ENCODE measurements at regions not wholly inside any gene's neighbourhood (a gene's known extent, or its start where the extent isn't known, plus 50 kb on each side); places are given as distances from the start of the nearest gene placed in this dataset.

DNA sequence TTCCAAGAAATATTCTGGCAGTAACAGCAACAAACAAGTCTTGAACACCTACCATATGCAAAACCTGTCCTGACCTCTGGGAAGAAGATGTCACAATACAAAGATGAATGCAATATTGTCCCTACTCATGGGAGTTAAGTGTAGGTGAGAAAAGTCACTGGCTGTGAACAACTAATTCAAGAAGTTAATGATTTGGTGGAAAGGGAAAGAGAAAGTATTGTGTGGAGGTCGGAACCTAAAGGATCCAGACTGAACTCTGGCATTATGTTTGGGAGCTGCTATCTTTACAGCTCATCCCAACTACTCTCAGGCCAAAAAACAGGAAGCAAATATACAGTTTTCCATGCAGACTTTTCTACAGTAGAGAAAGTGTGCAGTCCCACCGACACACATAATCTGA is 285.3 kb upstream of the PRDM1 start:
- Histone ChIP-seq H3K36me3 (ENCODE audit: control insufficient read depth, insufficient read depth, low read length) (no peaks in the 10 kb centered on the region), H3K4me3 (ENCODE audit: insufficient read depth, low read depth, low read length) (no peak overlapping the region), H3K27ac (ENCODE audit: insufficient read depth, low read depth, low read length, poor library complexity, severe bottlenecking) (no peak overlapping the region), H3K9me3 (ENCODE audit: control insufficient read depth, low read length) (no peaks in the 10 kb centered on the region), H3K27me3 (ENCODE audit: control insufficient read depth, insufficient read depth, low read length, poor library complexity, severe bottlenecking) (no peaks in the 10 kb centered on the region), H3K4me1 (ENCODE audit: control insufficient read depth, insufficient read depth, low read length) (no peaks in the 10 kb centered on the region)
- WGBS, 2 experiments: 91 to 100% methylated on average over 1 to 2 of the region's 2 CpGs

DNA sequence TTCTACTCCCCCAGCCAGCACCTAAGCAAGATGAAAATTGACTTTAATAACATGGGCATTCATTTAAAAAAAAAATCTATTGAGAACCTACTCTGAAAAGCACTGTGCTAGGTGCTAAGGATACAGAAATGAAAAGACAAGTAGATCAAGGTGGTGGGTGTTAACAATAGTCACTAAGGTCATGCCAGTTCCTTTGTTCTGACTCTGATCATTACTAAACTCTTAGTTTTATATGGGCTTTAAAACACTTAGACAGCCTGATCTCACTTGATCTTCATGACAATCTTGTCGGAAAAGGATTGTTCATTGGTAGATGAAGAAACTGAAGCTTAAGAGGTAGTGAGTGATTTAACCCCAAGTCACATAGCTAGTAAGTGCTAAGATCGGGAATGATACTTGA is 285.7 kb upstream of the PRDM1 start:
- H3K4me1 ChIP-seq (ENCODE audit: control insufficient read depth, insufficient read depth, low read length): no peaks in the 10 kb centered on the region
- no peaks in the 10 kb centered on the region for H3K27me3 ChIP-seq (ENCODE audit: control insufficient read depth, insufficient read depth, low read length, poor library complexity, severe bottlenecking)
- H3K4me3 ChIP-seq (ENCODE audit: insufficient read depth, low read depth, low read length): no peak overlapping the region
- H3K27ac ChIP-seq (ENCODE audit: insufficient read depth, low read depth, low read length, poor library complexity, severe bottlenecking): no peak overlapping the region
- no peaks in the 10 kb centered on the region for H3K9me3 ChIP-seq (ENCODE audit: control insufficient read depth, low read length)
- 88 to 98% methylated on average over 2 of the region's 2 CpGs for WGBS, 2 experiments
- H3K36me3 ChIP-seq (ENCODE audit: control insufficient read depth, insufficient read depth, low read length): no peaks in the 10 kb centered on the region

- H3K9me3 ChIP-seq (ENCODE audit: control insufficient read depth, low read length): no peaks in the 10 kb centered on the region
- WGBS, 2 experiments: 89 to 92% methylated on average over 2 of the region's 2 CpGs
- no peaks in the 10 kb centered on the region for H3K27me3 ChIP-seq (ENCODE audit: control insufficient read depth, insufficient read depth, low read length, poor library complexity, severe bottlenecking)
- peaks cover 6% of the 10 kb centered on the region for H3K4me1 ChIP-seq (ENCODE audit: control insufficient read depth, insufficient read depth, low read length)
- no peak overlapping the region for H3K27ac ChIP-seq (ENCODE audit: insufficient read depth, low read depth, low read length, poor library complexity, severe bottlenecking)
- H3K36me3 ChIP-seq (ENCODE audit: control insufficient read depth, insufficient read depth, low read length): no peaks in the 10 kb centered on the region
- no peak overlapping the region for H3K4me3 ChIP-seq (ENCODE audit: insufficient read depth, low read depth, low read length)
Observed at GRCh38 chr6:105799056-105799455, 287.1 kb upstream of the PRDM1 start.

GRCh38 chr6:105797983-105798453 is 288.1 kb upstream of the PRDM1 start:
- H3K4me1 ChIP-seq (ENCODE audit: control insufficient read depth, insufficient read depth, low read length): peaks cover 6% of the 10 kb centered on the region
- H3K36me3 ChIP-seq (ENCODE audit: control insufficient read depth, insufficient read depth, low read length): no peaks in the 10 kb centered on the region
- H3K4me3 ChIP-seq (ENCODE audit: insufficient read depth, low read depth, low read length): no peak overlapping the region
- H3K9me3 ChIP-seq (ENCODE audit: control insufficient read depth, low read length): no peaks in the 10 kb centered on the region
- H3K27me3 ChIP-seq (ENCODE audit: control insufficient read depth, insufficient read depth, low read length, poor library complexity, severe bottlenecking): no peaks in the 10 kb centered on the region
- no peak overlapping the region for H3K27ac ChIP-seq (ENCODE audit: insufficient read depth, low read depth, low read length, poor library complexity, severe bottlenecking)
- 95 to 96% methylated on average over 3 to 4 of the region's 4 CpGs for WGBS, 2 experiments

GRCh38 chr6:105797286-105797979 is 288.7 kb upstream of the PRDM1 start:
- no peaks in the 10 kb centered on the region for H3K27me3 ChIP-seq (ENCODE audit: control insufficient read depth, insufficient read depth, low read length, poor library complexity, severe bottlenecking)
- H3K27ac ChIP-seq (ENCODE audit: insufficient read depth, low read depth, low read length, poor library complexity, severe bottlenecking): no peak overlapping the region
- H3K4me1 ChIP-seq (ENCODE audit: control insufficient read depth, insufficient read depth, low read length): peaks cover 6% of the 10 kb centered on the region
- H3K4me3 ChIP-seq (ENCODE audit: insufficient read depth, low read depth, low read length): no peak overlapping the region
- 87 to 96% methylated on average over 4 of the region's 4 CpGs for WGBS, 2 experiments
- no peaks in the 10 kb centered on the region for H3K9me3 ChIP-seq (ENCODE audit: control insufficient read depth, low read length)
- H3K36me3 ChIP-seq (ENCODE audit: control insufficient read depth, insufficient read depth, low read length): no peaks in the 10 kb centered on the region

- 79 to 83% methylated on average over 8 to 9 of the region's 9 CpGs for WGBS, 2 experiments
- no peaks in the 10 kb centered on the region for H3K9me3 ChIP-seq (ENCODE audit: control insufficient read depth, low read length)
- no peaks in the 10 kb centered on the region for H3K36me3 ChIP-seq (ENCODE audit: control insufficient read depth, insufficient read depth, low read length)
- H3K4me3 ChIP-seq (ENCODE audit: insufficient read depth, low read depth, low read length): no peak overlapping the region
- peaks cover 6% of the 10 kb centered on the region for H3K4me1 ChIP-seq (ENCODE audit: control insufficient read depth, insufficient read depth, low read length)
- no peak overlapping the region for H3K27ac ChIP-seq (ENCODE audit: insufficient read depth, low read depth, low read length, poor library complexity, severe bottlenecking)
- no peaks in the 10 kb centered on the region for H3K27me3 ChIP-seq (ENCODE audit: control insufficient read depth, insufficient read depth, low read length, poor library complexity, severe bottlenecking)
Observed at GRCh38 chr6:105795913-105796517, 290.1 kb upstream of the PRDM1 start.

DNA sequence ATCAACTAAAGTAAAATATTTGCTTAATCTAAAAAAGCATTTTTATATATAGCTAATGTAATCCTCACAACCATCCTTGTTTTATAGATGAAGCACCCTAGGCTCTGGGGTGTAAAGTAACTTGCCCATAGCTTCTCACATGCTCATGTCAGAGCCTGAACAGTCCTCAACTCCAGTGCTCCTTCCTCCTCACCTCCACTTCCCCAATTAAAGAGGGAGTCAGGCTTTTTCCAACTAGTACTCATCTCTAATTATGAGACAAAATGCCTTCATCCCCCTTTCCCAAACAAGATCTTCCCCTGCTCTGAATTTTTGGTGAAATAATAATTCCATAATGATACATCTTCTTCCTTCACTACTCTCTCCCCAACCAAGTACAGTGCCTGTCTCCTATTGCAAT is 290.8 kb upstream of the PRDM1 start:
- Histone ChIP-seq H3K36me3 (ENCODE audit: control insufficient read depth, insufficient read depth, low read length) (no peaks in the 10 kb centered on the region), H3K9me3 (ENCODE audit: control insufficient read depth, low read length) (no peaks in the 10 kb centered on the region), H3K27ac (ENCODE audit: insufficient read depth, low read depth, low read length, poor library complexity, severe bottlenecking) (no peak overlapping the region), H3K4me3 (ENCODE audit: insufficient read depth, low read depth, low read length) (no peak overlapping the region), H3K27me3 (ENCODE audit: control insufficient read depth, insufficient read depth, low read length, poor library complexity, severe bottlenecking) (no peaks in the 10 kb centered on the region), H3K4me1 (ENCODE audit: control insufficient read depth, insufficient read depth, low read length) (peaks cover 6% of the 10 kb centered on the region)

DNA sequence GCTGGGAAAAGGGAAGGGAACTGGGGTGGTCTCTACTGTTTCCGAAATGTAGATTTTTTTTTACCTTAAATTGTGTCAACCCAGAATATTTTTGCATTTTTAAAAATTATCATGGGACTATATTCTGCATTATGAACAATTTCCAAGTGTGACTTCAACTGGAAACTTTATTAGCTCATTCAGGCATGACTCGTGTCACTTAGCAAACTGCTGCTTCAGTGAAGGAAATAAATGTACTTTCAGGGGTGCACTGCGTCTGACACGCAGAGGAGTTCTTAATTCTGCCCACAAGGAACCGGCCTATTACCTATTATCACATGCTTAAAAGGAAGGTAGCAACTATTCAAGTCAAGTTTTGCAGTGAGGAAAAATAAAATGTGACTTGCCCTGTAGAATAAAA is 291.3 kb upstream of the PRDM1 start:
- no peak overlapping the region for H3K4me3 ChIP-seq (ENCODE audit: insufficient read depth, low read depth, low read length)
- H3K9me3 ChIP-seq (ENCODE audit: control insufficient read depth, low read length): no peaks in the 10 kb centered on the region
- H3K36me3 ChIP-seq (ENCODE audit: control insufficient read depth, insufficient read depth, low read length): no peaks in the 10 kb centered on the region
- H3K4me1 ChIP-seq (ENCODE audit: control insufficient read depth, insufficient read depth, low read length): peaks cover 6% of the 10 kb centered on the region
- WGBS, 2 experiments: 80 to 91% methylated on average over 2 to 4 of the region's 5 CpGs
- H3K27ac ChIP-seq (ENCODE audit: insufficient read depth, low read depth, low read length, poor library complexity, severe bottlenecking): no peak overlapping the region
- no peaks in the 10 kb centered on the region for H3K27me3 ChIP-seq (ENCODE audit: control insufficient read depth, insufficient read depth, low read length, poor library complexity, severe bottlenecking)

DNA sequence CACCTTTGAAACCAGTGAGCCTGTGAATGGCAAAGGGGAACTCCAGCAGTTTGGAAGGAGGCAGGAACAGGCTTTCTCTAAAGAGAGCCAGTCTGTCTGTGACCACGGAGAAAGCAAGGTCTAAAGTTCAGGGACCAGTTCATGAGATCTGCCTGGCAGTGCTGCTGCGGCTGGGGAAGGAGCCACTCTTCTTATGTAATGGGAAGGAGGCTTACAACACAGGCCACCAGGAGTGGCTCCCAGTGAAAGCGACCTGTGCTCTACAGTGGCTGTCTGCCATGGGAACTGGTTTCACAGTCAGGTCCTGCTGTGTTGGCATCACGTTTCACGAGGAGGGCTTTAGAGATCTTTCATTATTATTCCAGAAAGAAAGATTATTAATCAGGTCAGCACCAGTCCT is 291.9 kb upstream of the PRDM1 start:
- Histone ChIP-seq H3K36me3 (ENCODE audit: control insufficient read depth, insufficient read depth, low read length) (no peaks in the 10 kb centered on the region), H3K27me3 (ENCODE audit: control insufficient read depth, insufficient read depth, low read length, poor library complexity, severe bottlenecking) (no peaks in the 10 kb centered on the region), H3K4me1 (ENCODE audit: control insufficient read depth, insufficient read depth, low read length) (peaks cover 6% of the 10 kb centered on the region), H3K27ac (ENCODE audit: insufficient read depth, low read depth, low read length, poor library complexity, severe bottlenecking) (no peak overlapping the region), H3K4me3 (ENCODE audit: insufficient read depth, low read depth, low read length) (no peak overlapping the region), H3K9me3 (ENCODE audit: control insufficient read depth, low read length) (no peaks in the 10 kb centered on the region)
- WGBS, 2 experiments: 37 to 39% methylated on average over 5 of the region's 5 CpGs

GRCh38 chr6:105793130-105793529 is 293.0 kb upstream of the PRDM1 start:
- Histone ChIP-seq H3K4me3 (ENCODE audit: insufficient read depth, low read depth, low read length) (no peak overlapping the region), H3K4me1 (ENCODE audit: control insufficient read depth, insufficient read depth, low read length) (peaks cover 6% of the 10 kb centered on the region), H3K27me3 (ENCODE audit: control insufficient read depth, insufficient read depth, low read length, poor library complexity, severe bottlenecking) (no peaks in the 10 kb centered on the region), H3K27ac (ENCODE audit: insufficient read depth, low read depth, low read length, poor library complexity, severe bottlenecking) (no peak overlapping the region), H3K9me3 (ENCODE audit: control insufficient read depth, low read length) (no peaks in the 10 kb centered on the region), H3K36me3 (ENCODE audit: control insufficient read depth, insufficient read depth, low read length) (no peaks in the 10 kb centered on the region)
- 78 to 79% methylated on average over 4 of the region's 4 CpGs for WGBS, 2 experiments
